ENCODE measurements at regions not wholly inside any gene's neighbourhood (a gene's known extent, or its start where the extent isn't known, plus 50 kb on each side); places are given as distances from the start of the nearest gene placed in this dataset.
"Not testable (repeated sequence)": the region's sequence is repeated elsewhere in the genome, so short reads cannot be mapped to it uniquely, and the experiment has no call there.

- no peak for DNase-seq (ENCODE audit: low spot score)
These were observed 146.4 kb downstream of the ACTR3B start for GRCh38 chr7:152905949-152906348.

GRCh38 chr7:152907042-152907761, 147.7 kb downstream of the ACTR3B start:
- no peak for DNase-seq (ENCODE audit: low spot score)

DNA sequence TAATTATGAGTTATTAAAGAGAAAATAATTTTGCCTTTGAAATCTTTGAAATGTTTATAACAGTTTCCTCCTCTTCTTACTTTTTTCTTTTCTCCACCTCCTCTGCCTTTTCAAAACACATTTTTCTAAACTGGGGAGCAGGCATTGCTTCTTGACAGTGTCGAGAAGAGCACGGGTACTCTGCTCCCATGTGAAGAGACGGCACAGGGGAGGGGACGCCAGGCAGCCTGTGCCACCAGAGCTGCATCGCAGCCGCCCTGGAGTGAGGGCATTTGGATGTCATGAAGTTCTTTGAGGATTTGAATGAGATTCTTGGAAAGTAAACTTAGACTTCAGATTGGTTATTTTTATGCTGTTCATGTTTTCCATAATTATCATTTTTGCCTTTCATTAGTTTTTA, 149.7 kb downstream of the ACTR3B start:
- no peak for DNase-seq (ENCODE audit: low spot score)

DNA sequence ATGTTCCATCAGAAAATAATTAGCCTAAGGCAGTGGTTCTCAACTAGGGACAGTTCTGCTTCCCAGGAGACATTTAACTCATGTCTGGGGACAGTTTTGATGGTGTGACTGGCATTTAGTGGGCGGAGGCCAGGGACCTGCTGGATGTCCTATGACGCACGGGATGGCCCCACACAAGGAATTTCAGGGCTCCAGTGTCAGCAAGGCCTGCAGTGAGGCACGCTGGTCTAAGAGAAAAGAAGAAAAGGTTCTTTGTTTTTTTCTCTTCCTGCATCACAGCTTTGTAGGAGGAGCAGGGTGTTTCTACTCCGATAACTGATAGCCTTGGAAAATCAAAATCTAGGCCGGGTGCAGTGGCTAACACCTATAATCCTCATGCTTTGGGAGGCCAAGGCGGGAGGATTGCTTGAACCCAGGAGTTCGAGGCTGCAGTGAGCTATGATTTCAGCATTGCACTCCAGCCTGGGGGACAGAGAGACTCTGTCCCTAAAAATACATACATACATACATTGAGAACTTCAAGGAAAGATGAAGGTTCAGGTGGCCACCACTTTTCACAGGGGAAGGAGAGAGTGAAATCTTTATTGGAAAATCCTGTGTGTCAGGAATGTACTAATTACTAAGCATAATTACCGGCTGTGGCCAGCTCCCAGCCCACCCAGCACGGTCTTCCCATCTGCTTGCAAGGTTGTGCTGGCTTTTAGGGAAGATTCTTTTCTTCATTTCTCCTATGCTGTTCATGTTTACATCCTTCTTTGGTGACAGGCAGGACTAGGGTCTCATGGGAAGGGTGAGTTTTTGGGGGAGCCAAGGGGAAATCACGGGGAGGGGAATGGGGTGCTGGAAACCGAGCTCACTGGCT, 150.4 kb downstream of the ACTR3B start:
- DNase-seq (ENCODE audit: low spot score): no peak

DNA sequence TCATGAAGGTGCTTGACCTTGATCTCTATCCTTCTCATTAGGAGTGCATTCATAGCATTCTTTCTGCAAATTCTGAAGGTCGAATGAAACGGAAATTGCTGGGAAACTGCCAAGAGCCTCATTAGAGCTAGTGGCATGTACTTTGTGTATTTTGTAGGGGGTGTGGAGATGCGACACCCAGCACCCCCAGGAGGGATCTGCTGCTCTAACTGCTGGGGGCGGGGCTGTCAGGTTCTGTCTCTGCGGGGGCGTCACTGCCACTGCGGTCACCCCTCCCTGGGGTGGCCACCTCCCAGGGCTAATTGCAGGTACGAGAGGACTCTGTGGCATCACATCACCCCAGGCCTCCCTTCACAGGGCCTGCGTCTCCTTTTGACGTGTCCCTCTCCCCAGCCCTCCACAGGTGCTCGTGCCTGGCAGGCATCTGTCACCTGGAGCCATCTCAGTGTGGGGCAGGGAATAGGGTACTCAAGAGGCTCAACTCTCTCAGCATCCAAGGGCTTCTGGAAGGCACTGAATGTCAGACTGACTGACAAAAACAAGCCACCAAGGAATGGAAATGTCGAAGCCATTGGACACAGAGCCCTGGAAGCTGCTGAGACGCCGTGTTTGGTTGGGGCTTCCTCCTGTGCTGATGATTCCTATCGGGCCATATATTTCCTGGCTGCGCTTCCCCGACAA, 151.1 kb downstream of the ACTR3B start:
- no peak for DNase-seq (ENCODE audit: low spot score)

DNA sequence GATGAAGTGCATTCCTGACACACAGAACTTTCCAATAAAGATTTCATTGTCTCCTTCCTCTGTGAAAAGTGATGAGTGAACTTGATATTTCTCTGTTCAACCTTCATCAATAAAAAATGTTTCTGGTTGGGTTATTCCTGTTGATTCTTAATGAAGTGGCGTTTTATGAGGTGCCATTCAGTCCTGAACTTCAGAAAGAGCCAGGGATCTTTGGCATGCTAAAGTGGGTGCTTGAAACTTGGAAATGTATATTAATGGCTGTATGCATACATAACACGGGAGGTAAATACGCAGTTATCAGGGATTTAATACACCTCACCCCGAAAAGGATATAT, 151.6 kb downstream of the ACTR3B start:
- no peak for DNase-seq (ENCODE audit: low spot score)

- DNase-seq (ENCODE audit: low spot score): no peak
These were observed 152.4 kb downstream of the ACTR3B start for GRCh38 chr7:152911922-152912321.

- no peak for DNase-seq (ENCODE audit: low spot score)
These were observed 153.0 kb downstream of the ACTR3B start for GRCh38 chr7:152912511-152912910.

GRCh38 chr7:152913492-152913891, 153.9 kb downstream of the ACTR3B start:
- DNase-seq (ENCODE audit: low spot score): no peak

GRCh38 chr7:152914014-152914844, 154.7 kb downstream of the ACTR3B start:
- no peak for DNase-seq (ENCODE audit: low spot score)

GRCh38 chr7:152914845-152915102, 155.2 kb downstream of the ACTR3B start:
- DNase-seq (ENCODE audit: low spot score): not testable (repeated sequence)

DNA sequence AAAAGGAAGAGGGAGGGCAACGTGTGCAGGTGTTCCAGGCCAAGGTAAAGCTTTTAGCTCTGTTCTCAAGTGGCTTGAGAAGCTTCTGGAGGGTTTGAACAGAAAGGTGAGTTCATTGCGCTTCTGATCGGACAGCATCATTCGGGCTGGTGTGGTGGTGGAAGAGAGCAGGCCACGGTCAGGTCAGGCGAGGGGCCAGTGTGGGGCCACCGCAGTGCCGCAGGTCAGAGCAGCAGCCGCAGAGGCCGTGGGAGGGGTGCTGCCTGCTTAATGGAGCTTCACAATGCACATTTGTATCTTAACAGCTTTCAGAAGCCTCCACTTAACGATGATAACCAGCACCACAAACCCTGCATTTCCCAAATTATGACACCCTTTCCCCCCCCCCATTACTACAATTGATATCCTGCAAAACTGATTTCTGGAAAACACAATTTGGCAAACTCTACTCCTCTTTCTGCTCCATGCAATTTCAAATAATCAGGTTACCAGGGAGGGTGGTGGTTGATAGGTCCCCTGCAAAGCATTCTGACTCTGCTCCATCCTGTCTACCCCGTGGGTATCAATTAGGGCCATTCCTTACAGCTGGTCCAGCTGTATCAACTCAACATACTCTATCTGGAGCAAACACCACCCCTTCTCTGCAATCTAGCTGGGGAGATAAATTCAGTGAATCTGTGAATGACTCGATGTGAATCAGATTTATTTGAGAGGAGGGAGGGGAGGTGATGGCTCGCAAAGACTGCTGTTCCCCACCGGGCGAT, 162.9 kb downstream of the ACTR3B start:
- DNase-seq (ENCODE audit: low spot score): no peak

DNA sequence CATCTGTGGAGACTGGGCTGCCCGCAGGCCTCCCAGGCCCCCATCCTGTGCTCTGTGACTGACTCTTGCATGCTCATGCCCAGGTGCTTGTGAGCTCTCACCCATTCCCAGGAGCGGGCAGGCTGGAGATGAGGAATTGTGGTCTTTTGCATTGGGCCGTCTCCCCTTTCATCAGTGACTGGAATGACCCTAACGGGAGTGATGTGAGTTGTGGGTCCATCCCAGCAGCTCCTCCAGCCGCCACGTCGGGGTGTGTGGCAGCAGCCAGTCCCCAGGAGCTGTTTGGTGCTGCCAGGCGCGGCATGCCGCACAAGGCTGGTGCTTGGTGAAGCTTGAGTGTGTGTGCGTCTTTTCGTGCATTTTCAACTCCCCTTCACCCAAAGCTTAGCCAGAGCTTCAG, 164.2 kb downstream of the ACTR3B start:
- DNase-seq (ENCODE audit: low spot score): no peak

DNA sequence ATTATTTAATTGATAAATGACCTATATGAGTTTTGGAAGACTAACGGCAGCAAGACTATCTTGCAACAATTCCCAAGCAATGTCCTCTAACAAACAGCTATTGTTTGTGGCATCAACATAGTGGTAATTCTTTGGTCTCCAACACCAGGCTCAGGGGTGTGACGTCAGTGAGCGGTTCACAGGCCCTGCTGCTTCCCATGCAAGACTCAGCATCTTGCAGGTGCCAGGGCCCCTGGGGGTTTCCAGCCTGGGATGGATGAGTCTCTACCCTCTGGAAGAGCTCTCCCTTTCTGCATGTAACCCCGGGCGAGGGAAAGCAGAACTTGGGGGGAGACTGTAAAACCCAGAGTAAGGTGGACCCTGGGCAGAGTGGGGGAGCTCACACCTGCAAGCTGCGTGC, 164.7 kb downstream of the ACTR3B start:
- DNase-seq (ENCODE audit: low spot score): no peak

GRCh38 chr7:152924826-152925411, 165.4 kb downstream of the ACTR3B start:
- DNase-seq (ENCODE audit: low spot score): no peak

- no peak for DNase-seq (ENCODE audit: low spot score)
These were observed 166.0 kb downstream of the ACTR3B start for GRCh38 chr7:152925412-152926147.

DNA sequence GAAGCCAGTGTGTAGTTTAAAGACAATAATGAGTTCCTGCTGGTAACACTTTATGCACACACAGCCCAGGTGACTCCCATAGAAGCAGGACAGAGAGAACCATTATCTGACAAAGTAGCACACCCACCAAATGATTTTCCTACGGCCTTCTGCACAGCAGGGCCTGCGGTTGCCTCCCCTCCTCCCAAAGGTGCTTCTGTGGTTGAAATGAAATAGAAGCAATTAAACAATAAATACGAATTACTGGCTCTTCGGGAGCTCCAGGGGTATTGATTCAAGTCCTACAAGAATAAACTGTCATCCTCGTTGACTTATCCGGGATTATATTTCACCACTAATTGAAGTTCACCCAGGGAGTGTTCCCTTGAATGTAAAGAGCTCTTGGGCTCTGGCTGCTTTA, 172.1 kb downstream of the ACTR3B start:
- no peak for DNase-seq (ENCODE audit: low spot score)

GRCh38 chr7:152937282-152937681, 177.7 kb downstream of the ACTR3B start:
- DNase-seq (ENCODE audit: low spot score): no peak

DNA sequence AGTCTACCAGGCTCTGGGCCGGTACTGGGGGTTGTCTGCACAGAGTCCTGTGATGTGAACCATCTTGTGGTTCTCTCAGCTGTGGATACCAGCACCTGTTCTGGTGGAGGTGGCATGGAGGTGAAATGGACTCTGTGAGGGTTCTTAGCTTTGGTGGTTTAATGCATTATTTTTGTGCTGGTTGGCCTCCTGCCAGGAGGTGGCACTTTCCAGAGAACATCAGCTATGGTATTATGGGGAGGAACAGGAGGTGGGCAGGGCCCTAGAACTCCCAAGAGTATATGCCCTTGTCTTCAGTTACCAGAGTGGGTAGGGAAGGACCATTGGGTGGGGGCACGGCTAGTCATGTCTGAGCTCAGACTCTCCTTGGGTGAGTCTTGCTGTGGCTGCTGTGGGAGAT, 187.1 kb downstream of the ACTR3B start:
- DNase-seq (ENCODE audit: low spot score): not testable (repeated sequence)

GRCh38 chr7:152947686-152948085, 188.1 kb downstream of the ACTR3B start:
- no peak for DNase-seq (ENCODE audit: low spot score)

- DNase-seq (ENCODE audit: low spot score): no peak
These were observed 189.7 kb downstream of the ACTR3B start for GRCh38 chr7:152949253-152949652.

All from GM03348 (cell line).